ENCODE measurements at regions not wholly inside any gene's neighbourhood (a gene's known extent, or its start where the extent isn't known, plus 50 kb on each side); places are given as distances from the start of the nearest gene placed in this dataset.

- ATAC-seq (no peak), DNase-seq (ENCODE audit: low read depth, low spot score) (no peak)
- TF ChIP-seq ATF3 (IDR thresholded peaks at IDR 0.05) (no peak), SRF (IDR thresholded peaks at IDR 0.05; ENCODE audit: low read depth) (no peak), POLR2A (IDR thresholded peaks at IDR 0.05; ENCODE audit: borderline replicate concordance, extremely low read depth, insufficient read depth, insufficient read length) (no peak), RAD21 (IDR thresholded peaks at IDR 0.05; ENCODE audit: low read depth) (no peak), YY1 (IDR thresholded peaks at IDR 0.05; ENCODE audit: extremely low read depth, insufficient replicate concordance, low read depth, low read length) (no peak), CBX3 (IDR thresholded peaks at IDR 0.05; ENCODE audit: low read depth) (no peak), EZH2phosphoT487 (IDR thresholded peaks at IDR 0.05; ENCODE audit: borderline replicate concordance) (no peak), MAX (IDR thresholded peaks at IDR 0.05) (no peak), EZH2 (IDR thresholded peaks at IDR 0.05) (no peak), SIN3A (IDR thresholded peaks at IDR 0.05; ENCODE audit: low read depth) (no peak), CEBPB (IDR thresholded peaks at IDR 0.05; ENCODE audit: low read depth) (no peak), REST (IDR thresholded peaks at IDR 0.05; ENCODE audit: low read depth) (no peak), EGR1 (IDR thresholded peaks at IDR 0.05; ENCODE audit: low read depth) (no peak), CTCF (IDR thresholded peaks at IDR 0.05 in 2 of 3, conservative IDR thresholded peaks at IDR 0.05 in 1 of 3; ENCODE audit: borderline replicate concordance in 1 of 3, insufficient read depth in 1 of 3, low read depth in 2 of 3, low read length in 2 of 3) (no peak), ELF1 (IDR thresholded peaks at IDR 0.05; ENCODE audit: borderline replicate concordance, low read depth) (no peak)
- H3K36me3 ChIP-seq (ENCODE audit: control insufficient read depth in 1 of 2, insufficient read depth in 2 of 2, low read length in 2 of 2): no peaks in the 10 kb centered on the region
- no peak overlapping the region for H3K4me3 ChIP-seq (replicated peaks in 1 of 2; ENCODE audit: low read depth in 1 of 2, low read length in 2 of 2)
- no peak overlapping the region for H2AFZ ChIP-seq (ENCODE audit: low read depth, low read length, poor library complexity, severe bottlenecking)
- RAD21 ChIA-PET (ENCODE audit: low non-redundant PET in 1 of 2, low total read pairs in 2 of 2, uncharacterized antibody in 2 of 2, unreplicated experiment in 2 of 2): no interaction called here
- H3K4me1 ChIP-seq (ENCODE audit: control insufficient read depth in 1 of 2, insufficient read depth in 2 of 2, low read length in 2 of 2): peaks cover 0 to 11% of the 10 kb centered on the region in 2 experiments; a peak in 3 of 4 replicates
- no peaks in the 10 kb centered on the region for H3K27me3 ChIP-seq (ENCODE audit: insufficient read depth, low read length)
- H3K9me2 ChIP-seq (ENCODE audit: insufficient read depth): no peaks in the 10 kb centered on the region
- H3K9me3 ChIP-seq (ENCODE audit: control insufficient read depth in 1 of 2, insufficient read depth in 1 of 2, low read depth in 1 of 2, low read length in 2 of 2): no peaks in the 10 kb centered on the region
- no peaks in the 10 kb centered on the region for H4K20me1 ChIP-seq (ENCODE audit: insufficient read depth)
- POLR2A ChIA-PET: no interaction called here
- no peak overlapping the region for H3K9ac ChIP-seq (ENCODE audit: low read length)
- intact Hi-C loops (cut with micrococcal nuclease): no loop called here
- H3K79me2 ChIP-seq (ENCODE audit: insufficient read depth, low read length): no peaks in the 10 kb centered on the region
- CTCF ChIA-PET: interaction anchor here (3.5 kb wide), 1 partner anchor 12 kb away, joined by 13 read pairs; no protein-coding TSS in a partner anchor
- BruUV-seq (replicated peaks): no TSS peak
- no peak overlapping the region for H3K4me2 ChIP-seq (ENCODE audit: low read length)
- H3K27ac ChIP-seq (ENCODE audit: low read depth, low read length): no peak overlapping the region
Observed at GRCh38 chr7:22672846-22673680, 53.9 kb upstream of the IL6 start.

Measured in HCT116 (cell line).